ENCODE measurements at regions not wholly inside any gene's neighbourhood (a gene's known extent, or its start where the extent isn't known, plus 50 kb on each side); places are given as distances from the start of the nearest gene placed in this dataset.
"Not testable (repeated sequence)": the region's sequence is repeated elsewhere in the genome, so short reads cannot be mapped to it uniquely, and the experiment has no call there.

DNA sequence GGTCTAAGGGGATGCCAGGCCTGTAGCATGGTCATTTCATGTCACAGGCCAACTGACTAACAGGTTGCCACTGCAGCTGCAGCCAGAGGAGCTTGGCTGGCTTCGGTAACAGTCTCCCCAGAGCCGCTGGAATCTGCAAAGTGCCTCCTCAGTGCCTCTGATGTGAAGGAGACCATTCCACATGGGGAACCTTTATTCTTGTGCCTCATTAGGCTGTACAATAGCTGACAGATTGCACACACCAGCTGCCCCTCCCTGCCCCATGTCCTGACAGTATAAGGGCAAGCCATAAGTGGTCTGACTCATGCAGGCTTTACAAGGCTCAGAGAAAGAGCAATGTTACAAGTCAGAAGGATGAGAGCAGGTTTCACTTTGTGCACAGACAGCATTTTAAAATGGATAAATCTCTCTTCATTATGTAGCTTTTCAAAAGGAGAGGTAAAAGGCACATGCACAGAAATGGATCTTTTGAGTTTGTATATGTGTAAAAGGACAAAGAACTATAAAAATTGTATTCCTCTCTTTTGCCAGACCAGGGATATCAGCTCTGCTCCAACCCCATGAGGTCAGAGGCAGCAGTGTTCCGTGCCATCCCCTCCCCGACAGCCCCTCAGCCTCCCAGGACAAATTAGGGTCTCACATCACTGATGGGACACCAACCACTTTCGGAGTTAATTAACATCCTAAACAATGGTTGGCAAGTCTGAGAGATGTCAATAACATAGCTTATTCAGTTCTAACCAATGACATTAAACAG is 467.8 kb downstream of the TMEM232 start:
- DNase-seq, result no peak

- no peak for DNase-seq
These were observed 463.7 kb downstream of the TMEM232 start for GRCh38 chr5:110262749-110263148.

DNA sequence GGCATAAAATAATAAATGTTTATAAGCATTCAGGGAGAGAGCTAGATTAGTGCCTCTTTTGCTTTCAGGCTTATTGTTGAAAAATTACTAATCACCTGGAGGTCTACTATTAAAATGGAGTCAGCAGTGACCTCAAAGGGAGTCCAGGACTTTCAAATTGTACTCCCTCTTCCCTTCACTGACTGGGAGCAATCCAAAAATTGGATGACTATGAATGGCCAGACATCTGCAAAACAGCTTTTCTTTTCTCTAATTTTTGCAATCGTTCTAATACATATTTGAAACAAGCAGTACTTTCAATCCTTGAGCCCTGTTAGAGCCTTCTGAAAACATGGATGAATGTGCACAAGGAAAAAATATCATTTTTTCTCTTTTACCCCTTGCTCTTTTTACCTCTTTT is 461.8 kb downstream of the TMEM232 start:
- no peak for DNase-seq

DNA sequence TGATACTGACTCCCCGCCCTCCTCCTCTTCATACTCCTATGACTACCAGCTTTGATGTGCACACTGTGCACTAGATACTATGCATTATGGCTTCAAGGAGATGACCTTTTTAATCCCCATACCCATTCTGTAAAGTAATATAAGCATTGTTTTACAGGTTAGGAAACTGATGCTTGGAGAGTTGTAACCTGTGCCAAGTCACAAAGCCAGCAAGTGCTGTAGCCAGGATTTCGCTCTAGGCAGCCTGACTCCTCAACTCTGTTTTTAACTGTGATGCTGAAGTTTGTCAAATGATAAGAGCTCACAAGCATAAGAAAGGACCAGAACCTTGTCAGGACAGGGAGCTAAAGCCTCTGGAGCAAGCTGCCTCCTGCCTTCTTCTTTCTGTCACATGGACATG is 461.3 kb downstream of the TMEM232 start:
- no peak for DNase-seq

DNA sequence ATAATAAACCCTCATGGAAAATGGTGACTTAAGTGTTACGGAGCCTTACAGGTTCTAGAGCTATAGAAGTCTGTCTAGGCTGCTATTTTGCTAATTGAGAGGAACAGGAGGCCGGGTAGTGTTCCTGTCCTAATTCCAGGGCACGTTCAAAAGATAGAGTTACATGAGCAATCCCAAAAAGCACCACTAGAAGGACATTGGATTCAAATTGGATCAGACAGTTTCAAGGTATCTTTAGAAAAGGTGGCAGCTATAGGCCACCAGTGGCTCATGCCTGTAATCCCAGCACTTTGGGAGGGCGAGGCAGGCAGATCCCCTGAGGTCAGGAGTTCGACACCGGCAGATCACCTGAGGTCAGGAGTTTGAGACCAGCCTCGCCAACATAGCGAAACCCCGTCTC is 458.8 kb downstream of the TMEM232 start:
- no peak for DNase-seq

- no peak for DNase-seq
These were observed 458.2 kb downstream of the TMEM232 start for GRCh38 chr5:110268283-110268682.

DNA sequence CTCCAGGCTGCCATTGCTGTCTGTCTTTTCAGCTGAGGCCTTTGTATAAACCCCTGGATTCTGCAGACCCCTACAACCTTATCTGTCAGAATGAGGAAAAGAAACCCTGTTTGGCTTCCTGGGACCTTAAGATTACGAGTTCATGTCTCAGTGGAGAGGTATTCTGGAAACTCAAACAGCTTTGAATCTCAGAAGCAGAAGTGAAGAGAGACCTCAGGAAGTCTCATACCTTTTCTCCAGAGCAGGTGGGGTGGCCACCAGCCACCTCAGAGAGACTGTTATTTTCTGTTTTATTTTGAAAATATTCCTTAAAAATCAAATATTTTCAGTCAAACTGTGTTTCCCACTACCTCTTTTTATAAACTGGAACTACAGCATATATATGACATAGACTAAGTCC is 457.5 kb downstream of the TMEM232 start:
- no peak for DNase-seq

DNA sequence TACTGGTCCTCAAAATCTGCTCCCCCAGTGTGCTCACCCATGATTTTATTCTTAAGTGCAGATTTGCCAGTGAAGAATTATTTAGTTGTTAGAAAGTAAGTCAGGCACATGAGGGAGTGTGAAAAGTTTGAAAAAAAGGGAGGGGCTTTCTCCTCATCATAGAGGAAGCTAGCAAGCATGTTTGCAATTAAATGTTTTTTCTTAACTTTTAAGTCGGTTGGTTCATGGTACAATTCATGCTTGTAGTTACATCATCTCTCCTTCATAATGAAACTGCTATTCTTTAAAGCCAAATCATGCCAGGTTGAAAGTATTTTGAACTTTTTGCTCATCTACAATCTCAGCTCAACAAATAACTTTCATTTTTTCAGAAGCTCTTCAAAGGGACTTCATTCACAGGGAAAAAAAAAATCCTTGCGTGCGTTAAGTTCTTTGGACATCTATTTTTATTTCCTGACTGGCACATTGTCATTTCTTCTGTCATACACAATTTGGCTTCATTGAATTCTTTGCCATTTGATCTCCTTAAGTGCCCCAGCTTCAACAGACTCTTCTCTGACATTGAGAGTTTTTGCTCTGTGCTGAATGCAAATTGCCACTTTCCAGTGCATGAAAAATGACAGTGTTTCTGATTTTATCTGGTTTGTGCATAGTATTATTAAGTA is 456.9 kb downstream of the TMEM232 start:
- no peak for DNase-seq

GRCh38 chr5:110275878-110276277 is 450.6 kb downstream of the TMEM232 start:
- no peak for DNase-seq

DNA sequence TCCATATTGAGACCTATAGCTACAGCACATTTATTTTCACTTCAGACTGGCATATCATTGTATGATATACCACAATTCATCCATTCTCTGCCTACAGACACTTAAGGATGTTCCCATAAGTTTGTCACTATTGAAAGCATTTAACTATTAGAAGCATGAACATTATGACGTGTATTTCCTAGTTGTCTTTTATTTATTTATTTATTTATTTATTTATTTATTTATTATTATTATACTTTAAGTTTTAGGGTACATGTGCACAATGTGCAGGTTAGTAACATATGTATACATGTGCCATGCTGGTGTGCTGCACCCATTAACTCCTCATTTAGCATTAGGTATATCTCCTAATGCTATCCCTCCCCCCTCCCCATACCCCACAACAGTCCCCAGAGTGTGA is 448.0 kb downstream of the TMEM232 start:
- not testable (repeated sequence) for DNase-seq

DNA sequence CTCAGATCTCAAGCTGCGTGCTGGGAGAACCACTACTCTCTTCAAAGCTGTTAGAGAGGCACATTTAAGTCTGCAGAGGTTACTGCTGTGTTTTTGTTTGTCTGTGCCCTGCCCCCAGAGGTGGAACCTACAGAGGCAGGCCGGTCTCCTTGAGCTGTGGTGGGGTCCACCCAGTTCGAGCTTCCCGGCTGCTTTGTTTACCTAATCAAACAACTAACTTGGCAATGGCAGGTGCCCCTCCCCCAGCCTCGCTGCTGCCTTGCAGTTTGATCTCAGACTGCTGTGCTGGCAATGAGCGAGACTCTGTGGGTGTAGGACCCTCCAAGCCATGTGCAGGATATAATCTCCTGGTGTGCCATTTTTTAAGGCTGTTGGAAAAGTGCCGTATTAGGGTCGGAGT is 442.4 kb downstream of the TMEM232 start:
- DNase-seq, result not testable (repeated sequence)

DNA sequence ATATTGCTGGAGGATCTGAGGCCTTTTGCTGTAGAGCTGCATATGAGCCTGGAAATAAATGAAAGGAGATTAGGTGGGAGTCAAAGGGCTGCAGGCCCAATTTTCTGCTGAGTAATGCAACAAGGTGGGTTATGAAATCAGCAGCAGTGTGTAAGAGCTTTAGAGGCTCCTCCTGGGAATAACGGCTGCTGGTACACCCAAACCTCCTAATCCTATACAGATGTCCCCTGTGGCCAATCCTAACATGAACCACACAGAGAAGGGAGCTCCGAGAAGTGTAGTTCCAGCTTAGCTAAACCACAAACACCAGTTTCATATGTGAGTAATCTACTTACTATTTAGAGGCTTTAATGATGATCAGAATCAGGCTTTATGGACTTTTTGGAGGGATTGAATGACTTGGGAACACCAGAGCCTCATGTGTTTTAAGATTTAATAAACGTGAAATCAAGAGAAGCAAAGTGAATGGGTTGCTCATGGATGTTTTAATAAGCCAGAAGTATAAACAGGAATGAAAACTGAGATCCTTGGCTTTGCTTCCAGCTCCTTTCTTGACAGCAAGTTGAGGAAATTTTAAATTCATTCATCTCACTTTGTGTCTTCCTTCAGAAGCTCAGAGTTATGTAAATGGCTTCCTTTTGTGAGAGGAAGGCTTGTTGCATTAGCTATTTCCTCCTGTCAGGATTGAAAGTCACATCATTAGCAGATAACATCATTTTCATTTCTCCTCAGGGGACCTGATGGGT is 437.5 kb downstream of the TMEM232 start:
- DNase-seq, result no peak

DNA sequence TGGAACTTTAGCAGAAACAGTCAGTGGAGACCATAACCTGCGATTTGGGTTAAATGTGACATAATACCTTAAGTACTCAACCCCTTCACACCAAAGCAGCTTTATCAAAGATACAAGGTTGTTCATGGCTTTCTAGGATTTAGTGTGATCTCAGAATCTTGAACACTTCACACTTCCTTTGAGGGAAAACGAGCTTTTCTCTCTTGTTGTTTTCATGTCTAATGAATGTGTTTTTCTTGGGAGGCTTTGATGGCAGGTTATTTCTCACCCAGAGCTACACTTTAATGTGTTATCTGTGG is 437.0 kb downstream of the TMEM232 start:
- no peak for DNase-seq

DNA sequence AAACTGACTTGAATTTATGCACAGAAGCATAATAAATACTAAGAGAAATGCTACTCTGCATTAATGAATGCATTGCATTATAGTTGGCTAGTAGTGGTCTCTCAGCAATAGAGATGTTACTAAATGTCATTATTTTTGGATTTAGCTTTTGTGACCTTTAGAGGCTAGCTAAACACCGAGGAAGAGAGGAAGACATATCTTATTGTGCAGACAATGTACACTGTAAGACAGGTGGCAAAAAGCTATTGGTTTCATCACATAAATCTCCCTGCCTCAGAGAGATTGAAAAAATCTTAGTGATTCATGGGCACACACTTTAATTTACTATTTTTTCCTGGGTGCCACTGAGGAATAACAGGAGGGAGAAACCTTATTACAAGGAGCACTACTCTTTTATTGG is 435.9 kb downstream of the TMEM232 start:
- no peak for DNase-seq

DNA sequence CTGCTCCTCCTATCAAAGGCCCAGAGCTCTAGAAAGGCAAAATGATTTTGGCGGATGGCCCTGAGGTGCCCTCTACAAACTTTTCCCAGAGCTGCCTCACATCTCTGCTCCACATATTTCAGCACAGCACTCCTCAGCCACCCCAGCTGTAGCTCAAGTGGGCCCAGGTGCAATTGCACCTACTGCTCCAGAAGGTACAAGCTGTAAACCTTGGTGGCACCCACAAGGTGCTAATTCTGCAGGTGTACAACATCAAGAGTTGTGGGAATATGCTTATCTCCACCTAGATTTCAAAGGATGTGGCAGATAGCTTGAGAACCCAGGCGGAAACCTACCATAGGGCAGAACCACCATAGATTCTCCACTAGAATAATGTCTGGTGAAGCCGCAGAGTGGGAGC is 432.2 kb downstream of the TMEM232 start:
- no peak for DNase-seq

DNA sequence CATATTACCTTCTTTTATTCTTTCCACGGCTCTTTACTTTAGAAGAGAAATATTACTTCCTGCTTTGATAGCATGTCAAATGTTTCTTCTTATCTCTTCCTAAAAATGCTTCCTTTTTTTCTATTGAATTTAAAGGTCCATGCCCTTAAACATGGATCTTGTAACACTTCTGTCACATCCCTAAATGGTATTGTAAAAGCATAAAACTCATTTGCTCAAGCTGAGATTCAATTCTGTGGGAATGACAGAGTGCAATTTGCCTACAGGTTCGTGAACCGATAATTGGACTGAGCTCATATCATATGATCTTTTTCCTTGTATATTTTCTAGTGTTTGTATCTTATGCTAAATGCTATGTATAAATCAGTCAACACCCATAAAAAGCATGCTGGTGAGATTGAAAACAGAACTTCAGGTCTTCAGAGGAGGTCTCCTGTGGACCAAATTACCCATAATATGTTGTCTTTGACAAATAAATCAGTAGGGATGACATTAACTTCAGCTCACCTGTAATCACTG is 429.3 kb downstream of the TMEM232 start:
- no peak for DNase-seq

DNA sequence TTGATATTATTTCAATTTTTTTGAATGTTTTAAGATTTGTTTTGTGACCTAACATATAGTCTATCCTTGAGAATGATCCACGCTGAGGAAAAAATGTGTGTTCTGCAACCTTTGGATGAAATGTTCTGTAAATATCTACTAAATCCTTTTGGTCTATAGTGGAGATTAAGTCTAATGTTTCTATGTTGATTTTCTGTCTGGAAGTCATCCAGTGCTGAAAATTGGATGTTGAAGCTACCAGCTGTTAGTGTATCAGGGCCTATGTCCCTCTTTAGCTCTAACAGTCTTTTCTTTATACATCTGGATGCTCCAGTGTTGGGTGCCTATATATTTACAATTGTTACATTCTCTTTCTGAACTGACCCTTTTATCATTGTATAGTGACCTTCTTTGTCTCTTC is 422.3 kb downstream of the TMEM232 start:
- no peak for DNase-seq

DNA sequence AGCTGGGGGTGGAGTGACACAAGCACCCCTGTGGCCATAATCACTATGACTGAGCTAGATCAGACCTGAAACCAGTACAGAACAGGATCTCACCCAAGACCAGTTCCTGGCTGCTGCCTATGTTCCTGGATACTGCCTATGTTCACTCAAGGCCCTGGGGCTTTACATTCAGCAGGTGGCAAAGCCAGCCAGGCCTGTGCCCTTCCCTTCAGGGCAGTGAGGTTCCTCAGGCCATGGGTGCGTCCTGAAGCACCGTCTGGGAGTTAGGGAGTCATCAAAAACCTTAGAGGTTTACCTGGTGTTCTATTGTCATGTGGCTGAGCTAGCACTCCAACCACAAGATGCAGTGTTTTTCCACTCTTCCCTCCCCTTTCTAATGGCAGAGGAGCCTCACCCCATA is 419.8 kb downstream of the TMEM232 start:
- no peak for DNase-seq

DNA sequence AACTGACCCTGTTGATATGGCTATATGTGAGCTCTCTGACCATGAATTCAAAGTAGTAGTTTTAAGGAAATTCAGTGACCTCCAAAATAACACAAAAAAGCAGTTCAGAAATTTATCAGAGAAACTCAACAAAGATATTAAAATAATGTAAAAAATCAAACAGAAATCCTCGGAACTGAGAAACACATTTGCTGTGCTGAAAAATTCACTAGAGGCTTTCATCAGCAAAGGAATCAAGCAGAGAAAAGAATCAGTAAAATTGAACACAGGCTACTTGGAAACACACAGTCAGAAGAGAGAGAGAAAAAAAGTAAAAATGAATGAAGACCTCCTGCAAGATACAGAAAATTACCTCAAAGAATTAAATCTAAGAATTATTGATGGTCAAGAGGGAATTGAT is 417.2 kb downstream of the TMEM232 start:
- no peak for DNase-seq

- DNase-seq, result not testable (repeated sequence)
These were observed 409.9 kb downstream of the TMEM232 start for GRCh38 chr5:110316566-110316965.

DNA sequence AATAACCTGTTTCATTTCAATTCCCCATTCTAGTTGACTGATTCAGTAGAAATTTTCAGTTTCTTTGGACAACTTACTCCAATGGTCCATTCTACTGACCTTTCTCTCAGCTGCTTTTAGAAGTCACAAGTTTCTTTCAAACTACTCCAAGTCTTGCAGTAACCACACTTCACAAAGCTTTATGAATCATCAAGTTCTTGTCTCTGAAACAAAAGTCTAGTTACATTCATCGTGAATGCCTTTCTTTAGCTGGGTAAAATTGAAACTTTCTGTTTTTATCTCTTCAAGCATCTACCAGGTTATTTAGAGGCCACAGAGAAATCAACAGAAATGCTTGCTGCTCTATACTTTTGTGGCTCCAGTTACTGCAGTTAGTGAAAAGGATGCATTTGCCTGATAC is 405.4 kb downstream of the TMEM232 start:
- no peak for DNase-seq

- no peak for DNase-seq
These were observed 403.1 kb downstream of the TMEM232 start for GRCh38 chr5:110323357-110323756.

DNA sequence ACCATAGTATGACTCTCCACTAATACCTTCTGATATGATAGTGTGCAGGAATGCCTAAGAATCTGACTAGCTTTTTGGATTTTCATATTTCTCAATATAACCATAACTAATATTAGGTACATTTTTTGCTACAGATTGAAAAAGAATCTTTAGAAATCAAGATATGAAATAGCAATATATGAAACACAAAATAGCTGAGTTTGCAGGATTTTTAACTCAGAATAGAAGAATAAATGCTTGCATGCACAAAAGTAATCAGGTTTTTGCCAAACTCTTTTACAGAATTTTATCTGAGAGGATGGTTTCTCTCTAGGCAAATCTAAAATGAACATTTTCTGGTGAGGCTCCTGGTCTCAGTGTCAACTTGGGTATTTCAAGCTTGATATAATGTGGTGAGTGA is 402.6 kb downstream of the TMEM232 start:
- no peak for DNase-seq

DNA sequence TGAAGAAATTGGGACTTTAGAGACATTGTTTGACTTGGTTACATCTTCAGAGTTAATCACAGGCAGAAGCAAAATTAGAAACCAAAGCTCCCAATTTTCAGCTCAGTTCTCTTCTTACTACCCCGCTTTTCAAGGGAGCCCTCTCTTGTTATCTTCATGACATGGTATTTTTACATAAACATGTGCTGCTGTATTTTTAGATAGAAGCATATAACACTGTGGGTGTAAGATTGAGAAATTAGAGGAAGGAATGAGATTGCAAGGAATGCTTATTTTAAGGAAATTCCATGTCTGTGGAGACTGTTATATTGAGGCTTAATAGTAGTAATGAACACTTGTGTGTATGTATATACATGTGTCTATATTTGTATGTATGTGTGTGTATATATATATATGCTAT is 401.6 kb downstream of the TMEM232 start:
- DNase-seq, result no peak
